Inflammatory macrophage treated with lipopolysaccharide for 1 hour (primary cell): ENCODE measurements at regions not wholly inside any gene's neighbourhood (a gene's known extent, or its start where the extent isn't known, plus 50 kb on each side); places are given as distances from the start of the nearest gene placed in this dataset.
"Not testable (repeated sequence)": the region's sequence is repeated elsewhere in the genome, so short reads cannot be mapped to it uniquely, and the experiment has no call there.

ENCODE experiments used
- DNase-seq, 2 donors: peaks; one replicate each; pipeline ENCODE4 v3.0.0-alpha.2; 2020 to 2022

DNA sequence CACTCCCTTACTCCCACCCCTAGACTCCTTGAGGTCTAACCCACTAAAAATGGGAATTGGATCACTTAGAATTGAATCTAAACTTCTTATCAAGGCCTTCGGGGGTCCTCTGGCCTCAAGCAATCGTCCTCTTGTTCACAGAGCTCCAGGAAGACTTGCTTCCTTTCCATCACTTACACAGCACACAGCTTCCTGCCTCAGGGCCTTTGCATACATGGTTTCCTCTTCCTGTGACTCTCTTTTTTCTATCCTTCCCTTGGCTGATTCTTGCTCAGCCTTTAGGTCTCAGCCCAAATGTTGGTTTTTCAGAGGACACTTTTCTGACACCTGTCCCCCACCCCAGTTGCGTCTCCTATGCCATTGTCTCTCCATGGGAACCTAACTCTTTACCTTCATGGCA lies 50.0 kb upstream of the ALDH1B1 start:
- no peak for DNase-seq

DNA sequence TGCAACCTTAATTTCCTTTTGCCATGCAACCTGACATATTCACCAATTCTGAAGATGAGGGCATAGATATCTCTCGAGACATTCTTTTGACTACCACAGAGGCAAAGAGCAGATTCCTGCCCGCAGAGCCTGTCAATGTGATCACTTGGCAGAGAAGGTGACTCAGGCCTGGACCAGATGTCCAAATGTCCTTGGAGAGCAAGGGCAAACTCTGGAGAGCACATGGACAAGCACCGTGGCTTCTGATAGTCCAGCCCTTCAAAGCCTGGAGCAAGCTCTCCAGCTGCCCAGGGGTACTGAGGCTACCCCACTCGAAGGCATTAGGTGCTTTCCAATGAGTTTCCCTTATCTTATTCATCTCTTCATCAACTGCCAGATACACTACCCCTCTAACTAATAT lies 50.4 kb upstream of the ALDH1B1 start:
- DNase-seq = no peak

DNA sequence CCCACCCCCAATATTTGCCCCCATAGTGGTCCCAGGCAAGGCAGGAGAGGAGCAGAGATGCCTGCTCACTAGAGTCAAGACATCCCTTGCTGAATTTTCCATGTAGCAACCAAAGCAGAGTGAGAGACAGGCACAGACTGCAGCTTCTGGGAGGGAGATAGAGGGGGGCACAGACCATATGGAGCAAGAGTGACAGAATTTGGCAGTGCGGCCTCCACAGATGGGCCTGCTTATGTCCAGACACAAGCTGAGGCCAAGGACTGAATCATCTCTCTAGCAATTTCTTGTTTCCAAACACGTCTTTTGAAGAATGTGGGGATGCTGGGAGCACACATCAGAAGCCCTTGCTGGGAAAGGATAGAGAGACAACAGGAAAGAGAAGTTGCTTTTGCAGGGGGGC lies 53.0 kb upstream of the ALDH1B1 start:
- DNase-seq = no peak

DNA sequence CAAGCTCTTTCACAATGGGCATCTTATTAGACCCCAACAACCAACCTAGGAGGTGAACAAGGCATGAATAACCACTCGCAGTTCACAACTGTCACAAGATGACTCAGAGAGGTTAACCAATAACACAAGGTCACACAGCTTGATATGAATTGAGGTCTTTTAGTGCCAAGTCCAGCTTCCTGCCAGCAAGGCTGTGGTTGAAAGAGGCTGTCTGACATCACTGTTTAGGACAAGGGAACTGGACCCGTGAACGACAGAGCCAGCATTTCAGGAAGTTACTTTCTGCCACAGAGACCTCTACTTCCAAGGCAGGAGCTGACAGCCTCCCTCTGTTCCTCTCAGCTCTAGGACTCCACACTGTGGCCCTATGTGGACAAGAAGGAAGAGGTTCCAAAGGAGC lies 53.4 kb upstream of the ALDH1B1 start:
- DNase-seq = peak; percentile 36 to 37

GRCh38 chr9:38338342-38339018 lies 54.0 kb upstream of the ALDH1B1 start:
- no peak for DNase-seq

GRCh38 chr9:38337706-38338264 lies 54.7 kb upstream of the ALDH1B1 start:
- DNase-seq = no peak

DNA sequence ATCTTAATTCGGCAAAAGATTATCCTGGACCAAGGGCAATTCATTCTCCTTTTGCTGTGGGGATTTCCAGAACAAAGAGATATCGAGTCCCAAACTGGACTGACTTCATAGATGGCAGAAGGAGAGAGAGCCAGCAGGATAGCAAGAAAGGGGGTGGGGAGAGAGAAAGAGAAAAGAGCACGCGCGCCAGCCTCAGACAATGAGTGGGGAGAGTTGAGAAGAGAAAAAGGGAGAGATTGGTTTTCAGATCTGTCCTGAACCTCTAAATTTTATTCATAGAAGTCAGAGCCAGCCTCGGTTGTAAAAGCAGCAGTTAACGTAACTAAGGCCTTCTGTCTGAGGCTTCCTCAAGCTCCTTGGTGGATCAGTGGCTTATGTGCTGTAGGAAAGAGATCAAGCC lies 55.3 kb upstream of the ALDH1B1 start:
- no peak for DNase-seq

DNA sequence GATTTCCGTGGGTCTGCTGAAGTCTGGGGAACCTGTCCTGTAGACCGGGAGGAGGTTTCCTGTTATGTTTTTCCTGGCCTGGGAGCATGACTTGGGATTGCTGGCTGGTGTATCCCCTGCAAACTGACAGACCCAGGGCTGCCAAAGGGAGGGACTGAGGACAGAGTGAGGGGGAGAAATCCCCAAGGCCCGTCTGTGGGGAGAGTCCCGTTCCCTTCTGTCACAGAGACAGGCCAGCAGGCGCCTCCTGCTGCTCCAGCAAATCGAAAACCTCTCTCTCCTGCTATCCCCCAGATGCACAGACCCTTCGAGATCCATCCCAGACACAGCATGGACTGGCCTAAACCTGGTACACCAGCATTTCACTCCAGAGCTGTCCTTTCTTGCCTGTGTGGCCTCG lies 56.2 kb upstream of the ALDH1B1 start:
- no peak for DNase-seq

GRCh38 chr9:38335686-38336085 lies 56.8 kb upstream of the ALDH1B1 start:
- DNase-seq = no peak

- DNase-seq = no peak
These were observed 58.3 kb upstream of the ALDH1B1 start for GRCh38 chr9:38334234-38334633.

- no peak for DNase-seq
These were observed 59.5 kb upstream of the ALDH1B1 start for GRCh38 chr9:38333047-38333446.

DNA sequence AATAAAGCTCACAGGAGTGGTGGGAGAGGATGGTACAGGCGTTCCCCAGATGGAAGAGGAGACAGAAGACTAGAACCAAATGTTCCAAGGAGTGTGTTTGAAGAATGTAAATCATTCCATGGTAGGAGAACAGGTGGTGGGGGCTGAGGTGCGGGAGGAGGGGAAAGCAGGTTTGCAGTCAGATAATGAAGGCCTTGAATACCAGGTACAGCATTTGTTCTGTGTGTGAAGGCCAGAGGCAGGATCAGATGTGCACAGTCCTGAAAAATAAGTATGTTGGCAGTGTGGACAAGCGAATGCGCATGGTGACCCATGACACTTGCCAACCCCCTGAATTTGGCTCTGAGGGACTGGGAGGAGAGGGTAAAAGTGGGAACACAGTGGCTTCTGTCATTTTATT lies 59.9 kb upstream of the ALDH1B1 start:
- DNase-seq = no peak

GRCh38 chr9:38331141-38331540 lies 61.4 kb upstream of the ALDH1B1 start:
- no peak for DNase-seq

DNA sequence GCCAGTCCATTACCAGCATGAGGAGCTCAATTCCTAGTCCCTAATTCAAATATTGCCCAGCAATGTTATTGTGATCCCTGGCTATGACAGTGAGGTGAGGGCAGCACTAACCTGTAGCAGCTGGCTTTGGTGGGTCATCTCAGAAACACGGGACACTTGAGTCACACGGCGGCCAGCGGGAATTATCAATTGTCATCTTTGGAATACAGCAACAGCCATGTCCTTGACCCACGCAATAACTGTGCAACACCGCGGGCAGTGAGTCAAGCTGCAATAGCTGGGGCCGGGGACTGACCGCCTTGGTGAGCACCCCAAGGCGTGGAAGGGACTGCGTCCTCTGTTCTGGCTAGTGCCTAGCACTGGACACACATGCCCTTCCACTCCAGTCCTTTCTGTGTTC lies 62.5 kb upstream of the ALDH1B1 start:
- no peak for DNase-seq

DNA sequence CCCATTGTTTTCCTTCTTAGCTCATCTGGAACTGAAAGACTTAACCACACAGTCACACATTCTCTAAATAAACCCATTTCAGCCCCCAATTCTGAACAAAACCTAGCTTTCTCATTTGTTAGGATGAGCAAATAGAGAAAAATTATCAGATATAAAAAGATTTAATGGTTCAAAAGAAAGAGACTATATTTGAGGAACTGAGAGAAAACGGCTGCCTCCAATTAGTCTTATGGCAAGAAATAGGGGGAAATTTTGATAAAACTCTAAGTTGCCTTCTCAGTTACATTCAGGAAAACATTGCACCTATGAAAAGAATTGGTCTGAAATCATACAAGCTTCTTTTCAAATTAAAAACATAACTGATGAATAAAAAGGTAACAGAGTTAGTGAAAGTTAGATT lies 63.7 kb upstream of the ALDH1B1 start:
- DNase-seq = no peak

DNA sequence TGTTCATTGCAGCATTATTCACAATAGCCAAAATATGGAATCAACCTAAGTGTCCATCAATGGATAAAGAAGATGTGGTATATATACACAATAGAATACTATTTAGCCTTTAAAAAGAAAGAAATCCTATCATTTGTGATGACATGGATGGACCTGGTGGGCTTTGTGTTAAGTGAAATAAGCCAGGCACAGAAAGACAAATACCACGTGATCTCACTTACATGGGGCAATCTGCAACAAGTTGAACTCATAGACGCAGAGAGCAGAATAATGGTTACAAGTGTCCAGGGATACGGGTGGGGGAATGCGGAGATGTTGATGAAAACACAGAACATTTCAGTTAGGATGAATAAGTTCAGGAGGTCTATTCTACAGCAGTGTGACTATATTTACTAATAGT lies 66.4 kb upstream of the ALDH1B1 start:
- DNase-seq = no peak

GRCh38 chr9:38324213-38324612 lies 68.3 kb upstream of the ALDH1B1 start:
- not testable (repeated sequence) for DNase-seq

DNA sequence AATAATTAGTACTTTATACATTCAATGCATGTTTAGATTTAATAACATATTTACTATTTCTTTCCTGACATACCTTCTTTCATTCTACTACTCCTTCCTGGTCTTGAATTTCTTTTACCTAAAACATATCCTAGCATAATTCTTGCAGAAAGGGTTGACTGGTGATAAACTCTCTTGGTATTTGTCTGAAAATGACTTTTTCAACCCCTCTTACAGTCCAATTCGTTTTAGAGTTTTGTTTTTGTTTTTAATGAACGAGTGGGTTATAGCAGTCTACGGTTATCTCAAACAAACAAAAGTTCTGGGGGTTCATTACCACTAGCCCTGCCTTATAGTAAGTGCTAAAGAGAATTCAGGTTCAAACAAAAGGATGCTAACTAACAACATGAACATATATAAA lies 69.6 kb upstream of the ALDH1B1 start:
- DNase-seq = no peak

DNA sequence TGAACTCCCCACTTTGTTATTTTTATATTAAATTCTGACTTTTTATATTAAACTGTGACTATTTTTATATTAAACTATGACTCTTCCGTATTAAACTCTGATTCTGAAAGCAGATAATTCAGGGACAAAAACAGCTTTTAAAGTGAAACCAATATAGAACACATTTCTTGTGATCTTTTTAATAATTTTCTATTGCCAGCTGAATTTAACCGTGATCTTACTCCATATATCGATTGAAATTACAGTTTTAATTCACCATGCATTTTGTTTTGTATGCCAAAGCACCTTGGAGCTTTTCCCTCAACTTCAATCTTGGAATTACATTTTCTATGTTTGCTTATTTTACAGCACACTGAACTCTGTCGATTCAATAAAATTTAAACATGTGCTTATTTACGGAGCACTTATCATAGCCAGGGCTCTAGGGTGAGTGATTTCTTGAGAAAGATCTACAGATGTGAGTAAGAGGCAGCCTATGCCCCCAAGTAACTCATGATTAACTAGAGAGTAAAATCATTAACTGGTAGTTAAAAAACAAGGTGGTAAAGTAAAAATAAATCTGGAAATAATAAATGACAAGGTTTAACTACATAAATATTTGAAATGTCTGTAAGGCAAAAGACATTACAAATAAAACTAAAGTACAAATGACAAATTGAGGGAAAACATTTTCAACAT lies 72.9 kb upstream of the ALDH1B1 start:
- no peak for DNase-seq

- no peak for DNase-seq
These were observed 73.6 kb upstream of the ALDH1B1 start for GRCh38 chr9:38318759-38319495.

GRCh38 chr9:38316166-38316780 lies 76.2 kb upstream of the ALDH1B1 start:
- DNase-seq = no peak

DNA sequence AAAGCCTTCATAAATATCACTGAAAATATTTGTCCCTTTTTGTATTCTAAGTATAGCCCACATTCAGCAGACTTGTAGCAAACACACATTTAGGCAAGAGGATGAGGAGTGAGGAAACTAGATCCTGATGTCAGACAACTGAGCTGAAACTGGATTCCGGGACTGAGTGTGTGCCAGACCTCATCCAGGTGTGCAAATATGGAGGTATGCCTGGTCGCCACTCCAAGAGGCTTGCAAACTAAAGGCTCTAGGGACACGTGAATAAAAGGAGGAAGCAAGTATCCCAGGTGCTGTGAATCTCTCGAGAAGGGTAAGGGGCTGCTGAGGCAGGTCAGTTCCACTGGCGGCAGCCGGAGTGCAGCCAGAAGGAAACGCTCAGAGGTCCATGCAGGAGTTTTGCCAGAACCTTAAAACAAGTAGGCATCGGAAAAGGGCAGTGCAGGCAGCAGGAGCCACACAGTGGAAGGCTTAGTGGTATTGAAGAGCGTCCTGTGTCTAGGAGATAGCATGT lies 77.4 kb upstream of the ALDH1B1 start:
- DNase-seq = no peak

DNA sequence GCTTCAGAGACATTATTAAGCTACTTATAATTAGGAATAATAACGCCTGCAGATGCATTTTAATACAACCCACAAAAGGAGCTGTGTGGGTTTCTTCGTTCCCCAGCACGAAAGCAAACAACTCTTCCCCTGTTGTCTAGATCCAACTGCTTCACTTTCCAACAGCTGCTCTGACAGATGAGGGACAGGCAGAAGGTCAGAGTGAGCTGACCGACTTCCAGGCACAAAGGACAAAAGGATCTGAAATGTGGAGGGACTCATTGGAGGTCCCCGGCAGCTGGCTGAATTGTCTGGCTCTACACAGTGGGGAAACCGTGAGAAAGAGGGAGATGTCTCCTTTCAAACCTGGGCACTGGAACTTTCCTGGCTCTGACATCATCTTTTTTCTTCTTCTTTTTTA lies 79.1 kb upstream of the ALDH1B1 start:
- DNase-seq = no peak
